AG10803 (cell line): ENCODE measurements at regions not wholly inside any gene's neighbourhood (a gene's known extent, or its start where the extent isn't known, plus 50 kb on each side); places are given as distances from the start of the nearest gene placed in this dataset.

ENCODE experiments used
- DNase-seq: peaks from one replicate; pipeline ENCODE4 v3.0.0; 2010; ENCODE audit warnings: low read depth
- H3K4me3 ChIP-seq: 2 replicates; pipeline ENCODE4 v1.5.1; 2011; ENCODE audit warnings: mild to moderate bottlenecking, low read length, control low read depth
- CTCF ChIP-seq: conservative IDR thresholded peaks from 2 replicates; pipeline ENCODE4 v1.5.1; 2011; ENCODE audit warnings: mild to moderate bottlenecking, low read length, control low read depth, inconsistent platforms

DNA sequence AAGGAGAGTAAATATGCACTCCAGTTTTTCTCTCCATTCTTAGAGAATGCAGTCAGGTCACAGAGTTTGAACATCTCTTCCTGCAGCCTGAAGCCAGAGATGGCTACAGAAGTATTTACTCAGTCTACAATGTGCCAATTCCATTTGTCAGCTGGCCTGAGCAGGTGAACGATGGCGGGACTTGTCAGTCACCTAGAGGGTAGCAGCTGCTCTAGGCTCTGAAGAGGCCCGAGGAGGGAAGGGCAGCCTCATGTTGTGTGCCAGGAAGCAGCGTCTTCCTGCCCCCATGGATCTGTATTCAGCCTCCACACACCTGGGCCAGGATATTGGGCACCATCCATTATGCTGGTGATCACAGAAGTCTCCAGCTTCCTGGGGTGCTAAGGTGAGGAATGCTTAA lies 316.7 kb upstream of the CHAC2 start:
- DNase-seq = no peak
- TF ChIP-seq CTCF = no peak
- no peak overlapping the region for H3K4me3 ChIP-seq

DNA sequence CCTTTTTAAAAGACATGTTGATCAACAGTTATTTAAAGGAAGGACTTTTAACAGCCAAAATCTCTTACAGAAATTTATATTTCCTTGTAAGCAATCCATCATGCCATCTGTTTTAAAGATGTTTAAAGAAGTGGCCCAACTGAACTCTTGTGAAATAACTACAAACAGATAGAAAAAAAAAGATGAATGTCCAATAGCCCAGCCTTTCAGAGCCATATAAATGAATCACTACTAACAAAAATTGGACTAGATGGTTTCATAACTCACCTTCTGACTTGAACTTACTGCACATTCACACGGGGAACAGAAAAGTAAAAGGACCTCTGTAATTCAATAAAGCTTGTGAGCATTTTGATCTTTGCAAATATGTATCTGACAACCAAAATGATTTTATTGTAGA lies 319.0 kb upstream of the CHAC2 start:
- peak; percentile 54 for DNase-seq
- no peak overlapping the region for H3K4me3 ChIP-seq
- no peak for TF ChIP-seq CTCF

DNA sequence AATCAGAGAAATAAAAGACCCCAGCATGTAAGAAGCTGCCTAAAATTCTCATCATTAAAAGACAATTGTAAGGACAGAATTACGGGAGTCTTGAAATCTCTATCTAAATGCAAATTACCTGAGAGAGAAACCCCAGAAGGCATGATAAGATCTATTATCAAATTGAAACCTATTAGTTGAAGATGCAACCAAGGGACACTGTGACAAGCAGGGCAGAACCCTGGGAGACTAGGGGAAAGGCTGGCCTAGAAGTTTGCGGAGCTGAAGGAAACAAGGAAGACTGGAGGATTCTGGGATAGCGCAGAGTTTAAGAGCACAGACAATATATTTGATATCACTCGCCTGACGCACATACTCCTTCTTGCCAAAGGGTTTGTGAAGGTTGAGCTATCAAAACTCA lies 319.5 kb upstream of the CHAC2 start:
- H3K4me3 ChIP-seq = no peak overlapping the region
- TF ChIP-seq CTCF = no peak
- DNase-seq = no peak

- H3K4me3 ChIP-seq = no peak overlapping the region
- TF ChIP-seq CTCF = no peak
Observed at GRCh38 chr2:53445383-53446070, 322.1 kb upstream of the CHAC2 start.

DNA sequence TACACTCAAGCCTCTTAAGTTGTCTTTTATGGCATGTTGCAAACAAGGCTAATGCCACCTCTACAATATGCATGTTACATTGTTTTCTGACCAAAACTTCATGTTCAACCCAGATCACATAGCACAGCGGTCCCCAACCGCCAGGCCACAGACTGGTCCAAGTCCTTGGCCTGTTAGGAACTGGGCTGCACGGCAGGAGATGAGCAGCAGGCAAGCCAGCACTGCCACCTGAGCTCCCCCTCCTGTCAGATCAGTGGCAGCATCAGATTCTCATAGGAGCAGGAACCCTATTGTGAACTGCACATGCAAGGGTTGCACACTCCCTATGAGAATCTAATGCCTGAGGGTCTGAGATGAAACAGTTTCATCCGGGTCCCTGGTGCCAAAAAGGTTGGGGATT lies 324.8 kb upstream of the CHAC2 start:
- H3K4me3 ChIP-seq = no peak overlapping the region
- TF ChIP-seq CTCF = no peak
- DNase-seq = no peak

More at GRCh38 chr2:53445383-53446070, 322.1 kb upstream of the CHAC2 start:
- DNase-seq = peak; percentile 27

DNA sequence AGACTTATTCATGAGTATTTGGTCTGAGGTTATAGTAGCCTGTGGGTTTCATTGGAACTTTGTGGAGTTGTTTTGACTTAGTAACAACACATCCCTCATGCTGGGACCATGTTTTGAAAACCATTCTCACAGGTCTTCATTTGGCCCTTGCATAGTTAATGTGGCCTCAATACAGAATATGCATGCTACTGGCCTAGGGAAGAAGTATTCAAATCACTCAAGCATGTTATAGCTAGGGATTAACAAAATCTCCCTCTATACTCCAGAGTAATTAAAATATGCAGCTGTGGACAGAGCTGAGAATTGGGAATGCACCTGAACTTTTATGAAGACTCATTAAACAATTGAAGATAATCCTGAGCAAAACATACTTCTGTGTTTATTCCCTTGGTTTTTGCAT lies 325.5 kb upstream of the CHAC2 start:
- TF ChIP-seq CTCF = no peak
- no peak overlapping the region for H3K4me3 ChIP-seq
- DNase-seq = no peak

GRCh38 chr2:53438692-53439091 lies 328.9 kb upstream of the CHAC2 start:
- H3K4me3 ChIP-seq = no peak overlapping the region
- DNase-seq = no peak
- TF ChIP-seq CTCF = no peak
